GM18499 (cell line): ENCODE measurements at regions not wholly inside any gene's neighbourhood (a gene's known extent, or its start where the extent isn't known, plus 50 kb on each side); places are given as distances from the start of the nearest gene placed in this dataset.

Source experiments
- ATAC-seq: cut with Tn5 transposase; IDR thresholded peaks from one replicate; pipeline ENCODE4 v1.9.1; 2021; ENCODE audit warnings: moderate number of reproducible peaks; ENCODE audit not compliant: insufficient read depth, unreplicated experiment

DNA sequence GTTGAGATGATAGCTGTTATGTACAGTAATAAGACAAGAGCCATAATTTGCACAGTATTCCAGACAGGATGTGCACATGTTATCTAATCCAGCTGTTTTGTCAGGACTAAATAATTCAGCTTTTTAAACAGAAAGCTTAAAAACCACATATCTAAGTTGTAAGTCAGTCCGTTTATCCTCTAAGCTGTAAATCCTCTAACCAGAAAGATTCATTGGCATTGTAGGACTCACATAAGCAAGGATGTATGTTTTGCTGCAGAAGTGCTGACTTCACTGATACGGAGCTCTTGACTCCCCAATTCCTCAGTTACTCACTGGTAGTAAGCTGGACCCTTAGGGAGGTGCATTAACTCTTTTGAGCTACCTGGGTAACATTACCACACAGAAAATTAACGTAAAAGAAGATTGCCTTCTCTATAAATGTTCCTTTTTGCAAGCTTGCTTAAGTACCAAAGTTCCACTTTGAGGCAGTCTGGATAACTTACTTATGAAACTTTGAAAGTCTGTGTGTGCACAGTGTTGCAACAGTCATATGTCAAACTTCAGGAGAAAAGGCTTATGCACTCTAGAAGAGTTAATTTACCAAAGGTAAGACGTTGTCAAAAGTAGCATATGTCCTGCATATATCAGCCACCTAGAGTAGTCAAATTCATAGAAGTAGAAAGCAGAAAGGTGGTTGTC, 58.3 kb upstream of the MAGEB2 start:
- no peak for ATAC-seq

DNA sequence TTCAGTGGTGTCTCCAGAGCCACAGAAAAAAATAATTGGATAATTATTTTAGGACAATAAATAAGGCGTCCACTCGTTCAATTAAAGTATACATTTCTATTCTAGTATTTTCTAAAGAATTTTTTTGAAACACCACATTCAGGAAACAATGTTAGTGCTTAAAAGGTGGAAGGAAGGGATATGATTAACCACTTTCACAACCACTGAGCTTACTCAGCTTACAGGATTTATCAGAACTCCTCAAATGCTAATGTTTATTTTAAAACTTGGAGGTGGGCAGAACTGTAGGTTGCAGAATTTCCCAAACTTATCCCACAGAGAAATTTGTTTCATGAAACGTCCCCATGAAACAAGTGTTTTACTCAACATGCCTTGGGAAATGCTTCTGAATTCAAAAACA, 54.3 kb upstream of the MAGEB2 start:
- no peak for ATAC-seq
